Nephron (organoid): ENCODE measurements at regions not wholly inside any gene's neighbourhood (a gene's known extent, or its start where the extent isn't known, plus 50 kb on each side); places are given as distances from the start of the nearest gene placed in this dataset.
A peak's percentile ranks its signal among the peaks of the same experiment; 100 is the strongest.

Experiments
- H3K27ac Mint-ChIP-seq, 3 experiments: 2 replicates each; pipeline ENCODE4 v1.8.0; 2020; ENCODE audit warnings: mixed read lengths in 3 of 3, mild to moderate bottlenecking in 2 of 3, moderate library complexity in 1 of 3
- H3K27me3 Mint-ChIP-seq: 2 replicates; pipeline ENCODE4 v1.8.0; 2021; ENCODE audit warnings: low read depth, mild to moderate bottlenecking, moderate library complexity, mixed read lengths
- H3K36me3 Mint-ChIP-seq: 2 replicates; pipeline ENCODE4 v1.8.0; 2020; ENCODE audit warnings: low read depth, mixed read lengths
- H3K4me1 Mint-ChIP-seq: 2 replicates; pipeline ENCODE4 v1.8.0; 2020; ENCODE audit warnings: mixed read lengths
- H3K4me3 Mint-ChIP-seq, 3 experiments: 2 replicates each; pipeline ENCODE4 v1.8.0; 2020; ENCODE audit warnings: mild to moderate bottlenecking in 3 of 3, mixed read lengths in 3 of 3, moderate library complexity in 2 of 3
- H3K9me3 Mint-ChIP-seq: 2 replicates; pipeline ENCODE4 v1.8.0; 2020; ENCODE audit warnings: mixed read lengths
- CTCF ChIP-seq, 3 experiments: fragments of 200-600 bp; sonication (generic); IDR thresholded peaks; one replicate each; pipeline ENCODE4 v1.5.0; 2021; ENCODE audit warnings: antibody characterized with exemption in 3 of 3; ENCODE audit not compliant: unreplicated experiment in 3 of 3

GRCh38 chr5:68950125-68950524 is 143.7 kb upstream of the SLC30A5 start:
- H3K27ac Mint-ChIP-seq, result peak overlapping the region; percentile 68 to 92 (median 89)
- no peak overlapping the region for H3K4me3 Mint-ChIP-seq
- peaks cover 60% of the 10 kb centered on the region for H3K4me1 Mint-ChIP-seq
- H3K36me3 Mint-ChIP-seq, result no peaks in the 10 kb centered on the region
- H3K9me3 Mint-ChIP-seq, result no peaks in the 10 kb centered on the region
- no peak for TF ChIP-seq CTCF (IDR thresholded peaks at IDR 0.05; ENCODE audit: unreplicated experiment in 3 of 3)
- H3K27me3 Mint-ChIP-seq, result peaks cover 3% of the 10 kb centered on the region

DNA sequence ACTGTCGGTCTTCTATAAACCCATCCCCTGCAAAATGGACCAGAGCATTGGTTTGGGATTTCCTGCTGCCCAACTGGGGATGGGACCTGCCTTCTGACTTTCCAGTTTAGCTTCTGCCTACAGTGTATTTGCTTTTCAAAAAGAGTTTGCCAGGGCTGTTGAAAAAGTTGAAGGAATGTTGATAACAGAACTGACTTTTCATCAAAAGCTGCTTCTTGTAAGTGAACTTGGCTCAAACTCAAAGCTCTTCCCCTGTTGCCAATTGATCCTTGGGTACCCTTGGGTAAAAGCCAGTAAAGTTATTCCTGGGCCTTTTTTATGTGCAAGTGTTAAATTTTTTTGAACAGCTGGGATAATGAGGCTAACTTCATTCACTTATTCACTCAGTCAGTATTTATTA is 142.9 kb upstream of the SLC30A5 start:
- Mint-ChIP-seq H3K9me3 (no peaks in the 10 kb centered on the region), H3K36me3 (no peaks in the 10 kb centered on the region), H3K4me3 (no peak overlapping the region), H3K4me1 (peaks cover 60% of the 10 kb centered on the region), H3K27ac (peak overlapping the region; percentile 68 to 92 (median 89)), H3K27me3 (peaks cover 3% of the 10 kb centered on the region)
- no peak for TF ChIP-seq CTCF (IDR thresholded peaks at IDR 0.05; ENCODE audit: unreplicated experiment in 3 of 3)

DNA sequence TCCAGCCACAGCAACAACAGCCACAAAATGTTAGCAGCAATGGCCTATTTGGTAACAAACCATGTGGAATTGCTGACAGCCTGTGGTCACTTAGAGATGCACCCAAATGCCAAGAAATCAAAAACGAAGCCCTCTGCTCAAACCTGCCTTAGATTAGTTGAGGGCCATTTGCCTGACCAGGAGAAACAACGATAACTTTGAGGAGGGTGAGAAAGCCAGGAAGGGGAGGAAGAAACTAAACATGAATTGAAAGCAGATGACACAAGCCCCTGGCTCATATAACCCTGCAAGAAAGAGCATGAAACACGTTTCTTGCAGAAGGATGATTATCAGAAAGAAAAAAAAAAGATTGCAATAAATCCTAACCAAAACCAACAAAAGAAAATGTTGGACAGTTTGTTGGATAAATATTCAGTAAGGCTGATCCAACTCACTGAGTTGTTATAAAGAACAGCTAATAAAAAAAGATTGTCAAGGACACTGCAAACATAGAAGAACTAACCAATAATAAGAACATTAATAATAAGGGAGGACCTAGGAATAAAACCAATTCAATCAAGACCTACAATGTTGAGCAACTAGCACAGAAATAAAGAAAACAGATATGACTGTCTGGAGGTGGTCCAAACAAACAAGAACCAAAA is 140.5 kb upstream of the SLC30A5 start:
- Mint-ChIP-seq H3K36me3 (no peaks in the 10 kb centered on the region), H3K4me3 (no peak overlapping the region), H3K4me1 (peaks cover 46% of the 10 kb centered on the region), H3K9me3 (no peaks in the 10 kb centered on the region), H3K27ac (peak overlapping the region; percentile 89 to 96 (median 93)), H3K27me3 (peaks cover 3% of the 10 kb centered on the region)
- no peak for TF ChIP-seq CTCF (IDR thresholded peaks at IDR 0.05; ENCODE audit: unreplicated experiment in 3 of 3)

GRCh38 chr5:68953875-68954617 is 139.8 kb upstream of the SLC30A5 start:
- Mint-ChIP-seq H3K4me1 (peaks cover 46% of the 10 kb centered on the region), H3K4me3 (no peak overlapping the region)

DNA sequence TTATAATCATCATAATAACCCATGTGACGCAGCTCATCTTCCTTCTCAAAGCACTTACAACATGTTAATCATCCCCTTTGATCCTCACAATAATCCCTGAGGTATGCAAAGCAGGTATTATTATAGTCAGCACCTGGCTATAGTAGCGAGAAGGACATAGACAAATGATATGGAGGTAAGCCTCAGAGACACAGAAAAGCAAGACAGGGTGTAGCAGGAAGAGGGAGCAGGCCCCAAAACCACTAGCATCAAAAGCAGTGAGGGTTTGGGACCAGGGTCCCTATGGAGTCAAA is 139.2 kb upstream of the SLC30A5 start:
- H3K4me3 Mint-ChIP-seq, result no peak overlapping the region
- H3K27me3 Mint-ChIP-seq, result peaks cover 2% of the 10 kb centered on the region
- no peaks in the 10 kb centered on the region for H3K36me3 Mint-ChIP-seq
- no peaks in the 10 kb centered on the region for H3K9me3 Mint-ChIP-seq
- peak overlapping the region; percentile 89 to 96 (median 93) for H3K27ac Mint-ChIP-seq
- no peak for TF ChIP-seq CTCF (IDR thresholded peaks at IDR 0.05; ENCODE audit: unreplicated experiment in 3 of 3)
- peaks cover 44% of the 10 kb centered on the region for H3K4me1 Mint-ChIP-seq

More at GRCh38 chr5:68953875-68954617, 139.8 kb upstream of the SLC30A5 start:
- H3K27ac Mint-ChIP-seq, result peak overlapping the region; percentile 89 to 96 (median 93)
- no peaks in the 10 kb centered on the region for H3K36me3 Mint-ChIP-seq
- H3K9me3 Mint-ChIP-seq, result no peaks in the 10 kb centered on the region
- no peak for TF ChIP-seq CTCF (IDR thresholded peaks at IDR 0.05; ENCODE audit: unreplicated experiment in 3 of 3)
- peaks cover 3% of the 10 kb centered on the region for H3K27me3 Mint-ChIP-seq

DNA sequence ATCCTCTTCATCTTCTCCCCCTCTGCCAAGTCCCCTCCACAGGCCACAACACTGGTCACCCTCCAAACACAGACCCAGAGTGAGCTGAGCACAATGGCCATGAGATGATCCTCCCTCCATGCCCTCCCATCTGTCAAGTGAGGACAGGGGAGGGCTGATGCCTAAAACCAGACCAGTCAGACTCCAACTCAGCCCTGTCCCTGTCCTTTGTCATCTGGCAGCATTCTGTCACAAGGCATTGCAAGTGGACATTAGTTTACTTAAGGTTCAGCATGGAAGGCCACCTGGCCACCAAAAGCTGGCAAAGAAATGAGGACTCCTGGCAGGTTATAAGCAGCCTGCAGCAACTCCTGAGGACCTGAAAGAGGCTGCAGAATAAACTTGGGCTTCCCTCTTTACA is 136.2 kb upstream of the SLC30A5 start:
- Mint-ChIP-seq H3K27ac (peak overlapping the region; percentile 45 to 69 (median 54)), H3K9me3 (no peaks in the 10 kb centered on the region), H3K4me1 (peaks cover 24% of the 10 kb centered on the region), H3K36me3 (no peaks in the 10 kb centered on the region), H3K27me3 (no peaks in the 10 kb centered on the region), H3K4me3 (no peak overlapping the region)
- TF ChIP-seq CTCF (IDR thresholded peaks at IDR 0.05; ENCODE audit: unreplicated experiment in 3 of 3), result no peak
